Panc1 (cell line): ENCODE measurements at regions not wholly inside any gene's neighbourhood (a gene's known extent, or its start where the extent isn't known, plus 50 kb on each side); places are given as distances from the start of the nearest gene placed in this dataset.

ENCODE experiments used
- ATAC-seq: fragments of 200-7000 bp; cut with Tn5 transposase; 2 replicates; pipeline ENCODE4 v1.9.1; 2020; ENCODE audit warnings: mild to moderate bottlenecking, moderate library complexity
- BruUV-seq: library from RNA; stranded (reverse); fragments of 400-500 nt; replicated peaks from 2 replicates; lab custom pipeline; 2021; lab: Mats Ljungman, UMichigan
- CTCF ChIA-PET: fragments of 300-600 bp; sonication (Branson Sonifier 250); formaldehyde crosslinking; loops from one replicate; lab custom pipeline; 2022; ENCODE audit warnings: antibody characterized with exemption; lab: Charles Lee
- POLR2A ChIA-PET: fragments of 300-600 bp; sonication (Branson Sonifier 250); formaldehyde crosslinking; loops from one replicate; lab custom pipeline; 2022; ENCODE audit warnings: antibody characterized with exemption; lab: Charles Lee
- DNase-seq: peaks from one replicate; pipeline ENCODE4 v3.0.0-alpha.2; 2010; ENCODE audit warnings: low read depth, low spot score
- H3K27ac ChIP-seq: 2 replicates; pipeline ENCODE4 v1.5.1; 2011; ENCODE audit warnings: mild to moderate bottlenecking, low read length, inconsistent platforms
- H3K27me3 ChIP-seq: fragments of 200-500 bp; sonication (Bioruptor generic); 2 replicates; pipeline ENCODE4 v1.6.0; 2014; ENCODE audit warnings: low read length, inconsistent platforms; ENCODE audit not compliant: control insufficient read depth, insufficient read depth
- H3K36me3 ChIP-seq: fragments of 200-500 bp; sonication (Bioruptor generic); 2 replicates; pipeline ENCODE4 v1.5.1; 2014; ENCODE audit warnings: inconsistent platforms, mild to moderate bottlenecking, low read length, moderate library complexity; ENCODE audit not compliant: control insufficient read depth, insufficient read depth
- H3K4me1 ChIP-seq: 2 replicates; pipeline ENCODE4 v1.5.1; 2011; ENCODE audit warnings: inconsistent platforms, mild to moderate bottlenecking, low read length, moderate library complexity; ENCODE audit not compliant: control insufficient read depth, insufficient read depth
- H3K4me3 ChIP-seq, 2 experiments: 2 replicates each; pipeline ENCODE4 v1.5.1; 2011 to 2012; ENCODE audit warnings: low read depth in 2 of 2, low read length in 2 of 2, mild to moderate bottlenecking in 2 of 2, inconsistent platforms in 1 of 2, moderate library complexity in 1 of 2
- H3K9me3 ChIP-seq: fragments of 200-500 bp; sonication (Bioruptor generic); 2 replicates; pipeline ENCODE4 v1.5.1; 2014; ENCODE audit warnings: low read depth, mild to moderate bottlenecking, inconsistent platforms, low read length, moderate library complexity; ENCODE audit not compliant: control insufficient read depth, insufficient read depth
- POLR2AphosphoS5 ChIP-seq: IDR thresholded peaks from 2 replicates; pipeline ENCODE4 v1.6.1; 2012; ENCODE audit warnings: mild to moderate bottlenecking, low read depth, low read length, moderate library complexity
- SIN3A ChIP-seq: IDR thresholded peaks from 2 replicates; pipeline ENCODE4 v1.6.1; 2012; ENCODE audit warnings: low read depth, mild to moderate bottlenecking, low read length, moderate library complexity, borderline replicate concordance; ENCODE audit not compliant: insufficient read depth
- TCF7L2 ChIP-seq: IDR thresholded peaks from 2 replicates; pipeline ENCODE4 v1.6.1; 2011; ENCODE audit warnings: mild to moderate bottlenecking, low read depth, low read length, inconsistent platforms
- in situ Hi-C: cut with HindIII; loops from 2 replicates; pipeline ENCODE4 v1.10.0; 2016; ENCODE audit warnings: low sequenced_read_pairs, low pct_unique_long_range_greater_than_20kb
- intact Hi-C: fragments of 100-400 bp; cut with micrococcal nuclease; formaldehyde crosslinking; loops from one replicate; pipeline ENCODE4 v1.10.0; 2022; ENCODE audit not compliant: unreplicated experiment
- TF ChIP-seq, protein P1 (sequence below): fragments of 450-650 bp; IDR thresholded peaks from 2 replicates; pipeline ENCODE4 v1.5.1; 2017; ENCODE audit warnings: mild to moderate bottlenecking
- TF ChIP-seq, protein P2 (sequence below), 2 experiments: IDR thresholded peaks; 2 replicates each; pipeline ENCODE4 v1.6.1; 2011 to 2012; ENCODE audit warnings: low read depth in 2 of 2, control low read depth in 1 of 2, low read length in 1 of 2, mild to moderate bottlenecking in 1 of 2, moderate library complexity in 1 of 2; ENCODE audit not compliant: insufficient read depth in 1 of 2

DNA sequence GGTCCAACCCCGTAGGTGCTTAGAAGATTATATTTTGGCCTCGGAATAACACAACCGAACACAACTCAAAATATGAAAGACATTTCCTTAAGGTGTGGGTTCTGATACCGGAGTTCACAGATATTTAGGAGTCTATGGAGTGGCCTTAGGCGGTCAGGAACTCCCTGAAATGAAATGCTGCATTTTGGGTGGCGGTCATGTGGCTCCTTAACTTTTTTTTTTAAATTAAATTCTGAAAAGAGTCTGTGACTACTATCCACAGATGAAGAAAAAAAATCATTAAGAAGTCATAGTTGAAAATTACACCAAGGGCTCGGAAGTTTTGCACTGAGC, 290.9 kb upstream of the NFE2L3 start:
- TF ChIP-seq TCF7L2, result no peak
- TF ChIP-seq, protein P1, sequence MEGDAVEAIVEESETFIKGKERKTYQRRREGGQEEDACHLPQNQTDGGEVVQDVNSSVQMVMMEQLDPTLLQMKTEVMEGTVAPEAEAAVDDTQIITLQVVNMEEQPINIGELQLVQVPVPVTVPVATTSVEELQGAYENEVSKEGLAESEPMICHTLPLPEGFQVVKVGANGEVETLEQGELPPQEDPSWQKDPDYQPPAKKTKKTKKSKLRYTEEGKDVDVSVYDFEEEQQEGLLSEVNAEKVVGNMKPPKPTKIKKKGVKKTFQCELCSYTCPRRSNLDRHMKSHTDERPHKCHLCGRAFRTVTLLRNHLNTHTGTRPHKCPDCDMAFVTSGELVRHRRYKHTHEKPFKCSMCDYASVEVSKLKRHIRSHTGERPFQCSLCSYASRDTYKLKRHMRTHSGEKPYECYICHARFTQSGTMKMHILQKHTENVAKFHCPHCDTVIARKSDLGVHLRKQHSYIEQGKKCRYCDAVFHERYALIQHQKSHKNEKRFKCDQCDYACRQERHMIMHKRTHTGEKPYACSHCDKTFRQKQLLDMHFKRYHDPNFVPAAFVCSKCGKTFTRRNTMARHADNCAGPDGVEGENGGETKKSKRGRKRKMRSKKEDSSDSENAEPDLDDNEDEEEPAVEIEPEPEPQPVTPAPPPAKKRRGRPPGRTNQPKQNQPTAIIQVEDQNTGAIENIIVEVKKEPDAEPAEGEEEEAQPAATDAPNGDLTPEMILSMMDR, result no peak
- TF ChIP-seq POLR2AphosphoS5, result no peak
- TF ChIP-seq, protein P2, sequence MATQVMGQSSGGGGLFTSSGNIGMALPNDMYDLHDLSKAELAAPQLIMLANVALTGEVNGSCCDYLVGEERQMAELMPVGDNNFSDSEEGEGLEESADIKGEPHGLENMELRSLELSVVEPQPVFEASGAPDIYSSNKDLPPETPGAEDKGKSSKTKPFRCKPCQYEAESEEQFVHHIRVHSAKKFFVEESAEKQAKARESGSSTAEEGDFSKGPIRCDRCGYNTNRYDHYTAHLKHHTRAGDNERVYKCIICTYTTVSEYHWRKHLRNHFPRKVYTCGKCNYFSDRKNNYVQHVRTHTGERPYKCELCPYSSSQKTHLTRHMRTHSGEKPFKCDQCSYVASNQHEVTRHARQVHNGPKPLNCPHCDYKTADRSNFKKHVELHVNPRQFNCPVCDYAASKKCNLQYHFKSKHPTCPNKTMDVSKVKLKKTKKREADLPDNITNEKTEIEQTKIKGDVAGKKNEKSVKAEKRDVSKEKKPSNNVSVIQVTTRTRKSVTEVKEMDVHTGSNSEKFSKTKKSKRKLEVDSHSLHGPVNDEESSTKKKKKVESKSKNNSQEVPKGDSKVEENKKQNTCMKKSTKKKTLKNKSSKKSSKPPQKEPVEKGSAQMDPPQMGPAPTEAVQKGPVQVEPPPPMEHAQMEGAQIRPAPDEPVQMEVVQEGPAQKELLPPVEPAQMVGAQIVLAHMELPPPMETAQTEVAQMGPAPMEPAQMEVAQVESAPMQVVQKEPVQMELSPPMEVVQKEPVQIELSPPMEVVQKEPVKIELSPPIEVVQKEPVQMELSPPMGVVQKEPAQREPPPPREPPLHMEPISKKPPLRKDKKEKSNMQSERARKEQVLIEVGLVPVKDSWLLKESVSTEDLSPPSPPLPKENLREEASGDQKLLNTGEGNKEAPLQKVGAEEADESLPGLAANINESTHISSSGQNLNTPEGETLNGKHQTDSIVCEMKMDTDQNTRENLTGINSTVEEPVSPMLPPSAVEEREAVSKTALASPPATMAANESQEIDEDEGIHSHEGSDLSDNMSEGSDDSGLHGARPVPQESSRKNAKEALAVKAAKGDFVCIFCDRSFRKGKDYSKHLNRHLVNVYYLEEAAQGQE (IDR thresholded peaks at IDR 0.05; ENCODE audit: insufficient read depth in 1 of 2, low read depth in 2 of 2, low read length in 1 of 2), result no peak
- TF ChIP-seq SIN3A, result no peak
- Histone ChIP-seq H3K27ac (no peak overlapping the region), H3K4me3 (peak overlapping the region in 1 of 2 experiments; percentile 25; a peak in 1 of 4 replicates), H3K36me3 (no peaks in the 10 kb centered on the region), H3K27me3 (peaks cover 23% of the 10 kb centered on the region), H3K9me3 (no peaks in the 10 kb centered on the region), H3K4me1 (peaks cover 21% of the 10 kb centered on the region; the same call in 1 of the 2 replicates)
- ChIA-PET POLR2A (no interaction called here), CTCF (no interaction called here)
- in situ Hi-C loops, result no loop called here
- ATAC-seq (no peak), DNase-seq (no peak)
- BruUV-seq, result no TSS peak
- intact Hi-C loops, result no loop called here

DNA sequence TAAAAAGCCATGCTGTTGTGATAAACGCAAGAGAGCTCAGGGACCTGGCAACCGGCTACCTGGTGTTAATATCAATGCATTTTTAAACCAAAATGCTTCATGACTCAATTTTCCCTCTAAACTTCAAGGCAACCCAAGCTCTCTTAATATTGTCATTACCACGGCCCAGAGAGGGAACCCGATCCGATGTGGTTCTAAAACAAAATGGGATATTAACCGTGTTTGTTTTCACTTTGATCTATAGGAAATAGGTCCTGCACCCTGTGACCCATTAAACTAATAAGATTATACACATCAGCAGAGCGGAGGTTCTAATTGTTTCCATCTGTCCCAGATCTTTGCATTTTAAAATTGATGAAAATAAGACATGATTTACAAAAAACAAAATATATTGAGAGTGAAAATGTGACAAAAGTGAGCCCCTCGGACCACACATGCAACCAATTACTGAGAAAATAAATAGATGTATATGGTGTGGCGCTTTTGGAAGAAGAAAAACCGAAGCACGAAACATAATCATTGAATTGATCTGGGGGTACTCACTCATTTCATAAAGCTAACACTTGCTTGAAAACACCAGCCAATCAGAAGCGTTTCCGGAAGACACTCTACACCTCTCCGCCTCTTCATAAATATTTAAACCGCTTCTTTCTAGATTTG, 290.3 kb upstream of the NFE2L3 start:
- ATAC-seq (no peak), DNase-seq (no peak)
- peak overlapping the region; percentile 3; the same call in 1 of the 2 replicates for H3K27ac ChIP-seq
- ChIA-PET CTCF (interaction anchor here (0.7 kb wide), 1 partner anchor 34 kb away, joined by 3 read pairs; no protein-coding TSS in a partner anchor), POLR2A (interaction anchor here (0.5 to 0.6 kb wide), 2 partner anchors 201 to 1737 kb away, joined by 3 read pairs; no protein-coding TSS in a partner anchor)
- peaks cover 19% of the 10 kb centered on the region for H3K27me3 ChIP-seq
- no peaks in the 10 kb centered on the region for H3K36me3 ChIP-seq
- no TSS peak for BruUV-seq
- H3K4me1 ChIP-seq, result peaks cover 17% of the 10 kb centered on the region; the same call in 1 of the 2 replicates
- in situ Hi-C loops, result no loop called here
- peak overlapping the region; percentile 43 to 49 for H3K4me3 ChIP-seq
- H3K9me3 ChIP-seq, result no peaks in the 10 kb centered on the region
- intact Hi-C loops, result no loop called here
- TF ChIP-seq, protein P2 (IDR thresholded peaks at IDR 0.05; ENCODE audit: insufficient read depth in 1 of 2, low read depth in 2 of 2, low read length in 1 of 2), result no peak
- TF ChIP-seq SIN3A (no peak), POLR2AphosphoS5 (no peak)
